ENCODE measurements at regions not wholly inside any gene's neighbourhood (a gene's known extent, or its start where the extent isn't known, plus 50 kb on each side); places are given as distances from the start of the nearest gene placed in this dataset.

GRCh38 chr3:106025151-106025722 is 156.4 kb upstream of the CBLB start:
- no peak for DNase-seq
- H3K36me3 ChIP-seq = no peaks in the 10 kb centered on the region
- no peak for TF ChIP-seq CTCF (IDR thresholded peaks at IDR 0.05; ENCODE audit: low read depth, low read length)
- H3K4me3 ChIP-seq (ENCODE audit: low read depth, low read length) = no peak overlapping the region
- H3K27ac ChIP-seq = no peak overlapping the region
- no peaks in the 10 kb centered on the region for H3K9me3 ChIP-seq (ENCODE audit: severe bottlenecking)
- no peaks in the 10 kb centered on the region for H3K27me3 ChIP-seq (ENCODE audit: insufficient read depth, low read depth, severe bottlenecking)

- Histone ChIP-seq H3K4me3 (ENCODE audit: low read depth, low read length) (no peak overlapping the region), H3K27me3 (ENCODE audit: insufficient read depth, low read depth, severe bottlenecking) (no peaks in the 10 kb centered on the region), H3K27ac (no peak overlapping the region), H3K36me3 (no peaks in the 10 kb centered on the region), H3K9me3 (ENCODE audit: severe bottlenecking) (no peaks in the 10 kb centered on the region)
- DNase-seq = no peak
- no peak for TF ChIP-seq CTCF (IDR thresholded peaks at IDR 0.05; ENCODE audit: low read depth, low read length)
These were observed 161.3 kb upstream of the CBLB start for GRCh38 chr3:106029954-106030626.

GRCh38 chr3:106030627-106030963 is 161.8 kb upstream of the CBLB start:
- no peak for DNase-seq
- Histone ChIP-seq H3K4me3 (ENCODE audit: low read depth, low read length) (no peak overlapping the region), H3K9me3 (ENCODE audit: severe bottlenecking) (no peaks in the 10 kb centered on the region), H3K27ac (no peak overlapping the region), H3K27me3 (ENCODE audit: insufficient read depth, low read depth, severe bottlenecking) (no peaks in the 10 kb centered on the region), H3K36me3 (no peaks in the 10 kb centered on the region)
- TF ChIP-seq CTCF (IDR thresholded peaks at IDR 0.05; ENCODE audit: low read depth, low read length) = no peak

DNA sequence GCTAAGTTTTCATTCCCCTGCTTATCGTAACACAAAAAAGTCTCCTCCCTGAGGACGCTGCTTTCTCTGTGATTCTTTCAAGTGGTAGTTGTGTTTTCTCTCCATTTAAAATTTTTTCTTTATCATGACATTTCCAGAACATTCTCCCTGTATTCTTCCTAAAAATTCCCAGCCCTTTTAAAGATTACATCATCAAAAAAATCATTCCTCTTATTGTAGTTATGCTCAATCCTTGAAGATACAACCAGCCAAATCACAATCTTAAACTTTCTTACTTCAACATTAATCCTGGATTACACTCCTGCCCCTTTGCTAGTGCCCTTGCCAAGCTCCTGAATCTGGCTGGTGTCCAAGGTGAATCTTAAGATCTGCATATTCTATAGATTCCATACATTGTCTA is 163.7 kb upstream of the CBLB start:
- Histone ChIP-seq H3K4me3 (ENCODE audit: low read depth, low read length) (no peak overlapping the region), H3K27ac (no peak overlapping the region), H3K36me3 (no peaks in the 10 kb centered on the region), H3K27me3 (ENCODE audit: insufficient read depth, low read depth, severe bottlenecking) (no peaks in the 10 kb centered on the region), H3K9me3 (ENCODE audit: severe bottlenecking) (no peaks in the 10 kb centered on the region)
- no peak for TF ChIP-seq CTCF (IDR thresholded peaks at IDR 0.05; ENCODE audit: low read depth, low read length)
- no peak for DNase-seq

DNA sequence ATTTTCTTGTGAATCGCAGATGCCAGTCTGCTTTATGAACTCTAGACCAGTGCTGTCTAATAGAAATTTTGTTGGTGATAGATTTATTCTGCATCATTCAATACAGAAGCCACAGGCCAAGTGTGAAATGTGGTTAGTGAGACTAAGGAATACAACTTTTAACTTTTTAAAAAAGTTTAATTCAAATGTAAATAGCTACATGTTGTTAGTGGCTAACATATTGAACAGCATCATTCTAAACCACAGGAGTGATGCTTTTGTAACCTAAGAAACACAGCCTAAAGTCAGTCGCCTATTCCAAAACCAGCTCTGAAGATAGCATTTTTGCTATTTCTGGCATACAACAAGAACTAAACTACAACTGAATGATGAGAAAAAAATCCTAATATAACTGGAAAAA is 164.8 kb upstream of the CBLB start:
- no peaks in the 10 kb centered on the region for H3K9me3 ChIP-seq (ENCODE audit: severe bottlenecking)
- H3K27ac ChIP-seq = no peak overlapping the region
- no peaks in the 10 kb centered on the region for H3K27me3 ChIP-seq (ENCODE audit: insufficient read depth, low read depth, severe bottlenecking)
- no peaks in the 10 kb centered on the region for H3K36me3 ChIP-seq
- DNase-seq = no peak
- no peak overlapping the region for H3K4me3 ChIP-seq (ENCODE audit: low read depth, low read length)
- TF ChIP-seq CTCF (IDR thresholded peaks at IDR 0.05; ENCODE audit: low read depth, low read length) = no peak

- Histone ChIP-seq H3K27ac (no peak overlapping the region), H3K36me3 (no peaks in the 10 kb centered on the region), H3K27me3 (ENCODE audit: insufficient read depth, low read depth, severe bottlenecking) (no peaks in the 10 kb centered on the region), H3K9me3 (ENCODE audit: severe bottlenecking) (no peaks in the 10 kb centered on the region), H3K4me3 (ENCODE audit: low read depth, low read length) (no peak overlapping the region)
- TF ChIP-seq CTCF (IDR thresholded peaks at IDR 0.05; ENCODE audit: low read depth, low read length) = no peak
- no peak for DNase-seq
These were observed 165.5 kb upstream of the CBLB start for GRCh38 chr3:106034313-106034712.
